ENCODE measurements at regions not wholly inside any gene's neighbourhood (a gene's known extent, or its start where the extent isn't known, plus 50 kb on each side); places are given as distances from the start of the nearest gene placed in this dataset.

GRCh38 chr3:159146856-159147435, 345.1 kb downstream of the MFSD1 start:
- Mint-ChIP-seq H3K9me3 (peaks cover 2 to 4% of the 10 kb centered on the region in 2 donors), H3K27ac (no peak overlapping the region), H3K4me1 (no peaks in the 10 kb centered on the region), H3K36me3 (no peaks in the 10 kb centered on the region), H3K27me3 (ENCODE audit: low read depth in 2 of 2) (no peaks in the 10 kb centered on the region), H3K4me3 (no peak overlapping the region)
- ATAC-seq (no peak), DNase-seq (no peak)
- WGBS (ENCODE audit: insufficient coverage) = 69% methylated on average over 3 of the region's 4 CpGs
- Histone ChIP-seq H3K4me1 (ENCODE audit: control insufficient read depth, insufficient read depth, low read length) (no peaks in the 10 kb centered on the region), H3K27me3 (ENCODE audit: control insufficient read depth, insufficient read depth, low read length) (no peaks in the 10 kb centered on the region), H3K9me3 (ENCODE audit: control insufficient read depth, insufficient read depth, low read length) (no peaks in the 10 kb centered on the region), H3K27ac (ENCODE audit: low read length) (no peak overlapping the region), H3K36me3 (ENCODE audit: control insufficient read depth, insufficient read depth, low read length) (no peaks in the 10 kb centered on the region), H3K4me3 (ENCODE audit: low read length) (no peak overlapping the region)
- no peak for TF ChIP-seq CTCF (IDR thresholded peaks at IDR 0.05)
- intact Hi-C loops (cut with micrococcal nuclease) = no loop called here

- Histone ChIP-seq H3K4me3 (ENCODE audit: low read length) (no peak overlapping the region), H3K36me3 (ENCODE audit: control insufficient read depth, insufficient read depth, low read length) (no peaks in the 10 kb centered on the region), H3K27ac (ENCODE audit: low read length) (no peak overlapping the region), H3K27me3 (ENCODE audit: control insufficient read depth, insufficient read depth, low read length) (no peaks in the 10 kb centered on the region), H3K9me3 (ENCODE audit: control insufficient read depth, insufficient read depth, low read length) (no peaks in the 10 kb centered on the region), H3K4me1 (ENCODE audit: control insufficient read depth, insufficient read depth, low read length) (no peaks in the 10 kb centered on the region)
- WGBS (ENCODE audit: insufficient coverage) = 70% methylated on average over 2 of the region's 4 CpGs
- no peak for DNase-seq
- intact Hi-C loops (cut with micrococcal nuclease) = no loop called here
- Mint-ChIP-seq H3K36me3 (no peaks in the 10 kb centered on the region), H3K9me3 (peaks cover 2 to 4% of the 10 kb centered on the region in 2 donors), H3K4me1 (no peaks in the 10 kb centered on the region), H3K27ac (no peak overlapping the region), H3K4me3 (no peak overlapping the region), H3K27me3 (ENCODE audit: low read depth in 2 of 2) (no peaks in the 10 kb centered on the region)
- no peak for TF ChIP-seq CTCF (IDR thresholded peaks at IDR 0.05)
- no peak for ATAC-seq
These were observed 346.0 kb downstream of the MFSD1 start for GRCh38 chr3:159147813-159148212.

DNA sequence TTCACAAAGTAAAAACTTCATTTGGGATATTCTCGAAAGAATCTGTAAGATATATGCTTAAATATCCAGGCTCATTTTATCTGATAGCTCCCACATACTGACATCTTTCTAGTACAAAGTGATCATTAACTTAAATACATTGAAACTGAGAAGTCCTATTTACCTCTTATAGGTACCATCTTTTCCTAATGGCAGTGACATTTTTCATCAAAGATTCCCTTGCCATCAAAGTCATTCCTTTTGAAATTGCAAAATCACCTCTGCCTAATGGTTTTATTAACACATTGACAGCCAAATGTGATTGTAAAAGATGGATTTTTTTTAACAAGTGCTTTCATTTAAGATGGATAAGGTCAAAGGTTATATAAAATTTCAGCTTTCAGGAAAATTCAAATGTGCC, 346.6 kb downstream of the MFSD1 start:
- Mint-ChIP-seq H3K4me3 (no peak overlapping the region), H3K27me3 (ENCODE audit: low read depth in 2 of 2) (no peaks in the 10 kb centered on the region), H3K4me1 (no peaks in the 10 kb centered on the region), H3K36me3 (no peaks in the 10 kb centered on the region), H3K9me3 (peaks cover 0 to 4% of the 10 kb centered on the region in 2 donors), H3K27ac (no peak overlapping the region)
- no peak overlapping the region for H3K4me3 ChIP-seq (ENCODE audit: low read length)
- intact Hi-C loops (cut with micrococcal nuclease) = no loop called here
- no peak for TF ChIP-seq CTCF (IDR thresholded peaks at IDR 0.05)
- no peaks in the 10 kb centered on the region for H3K36me3 ChIP-seq (ENCODE audit: control insufficient read depth, insufficient read depth, low read length)
- no peaks in the 10 kb centered on the region for H3K27me3 ChIP-seq (ENCODE audit: control insufficient read depth, insufficient read depth, low read length)
- H3K4me1 ChIP-seq (ENCODE audit: control insufficient read depth, insufficient read depth, low read length) = no peaks in the 10 kb centered on the region
- no peaks in the 10 kb centered on the region for H3K9me3 ChIP-seq (ENCODE audit: control insufficient read depth, insufficient read depth, low read length)
- 86% methylated on average over 1 of the region's 1 CpG for WGBS (ENCODE audit: insufficient coverage)
- DNase-seq (no peak), ATAC-seq (no peak)
- H3K27ac ChIP-seq (ENCODE audit: low read length) = no peak overlapping the region

- Mint-ChIP-seq H3K4me3 (no peak overlapping the region), H3K9me3 (peaks cover 0 to 4% of the 10 kb centered on the region in 2 donors), H3K36me3 (no peaks in the 10 kb centered on the region), H3K27me3 (ENCODE audit: low read depth in 2 of 2) (no peaks in the 10 kb centered on the region), H3K4me1 (no peaks in the 10 kb centered on the region), H3K27ac (no peak overlapping the region)
- Histone ChIP-seq H3K27me3 (ENCODE audit: control insufficient read depth, insufficient read depth, low read length) (no peaks in the 10 kb centered on the region), H3K9me3 (ENCODE audit: control insufficient read depth, insufficient read depth, low read length) (no peaks in the 10 kb centered on the region), H3K27ac (ENCODE audit: low read length) (no peak overlapping the region), H3K4me3 (ENCODE audit: low read length) (no peak overlapping the region), H3K4me1 (ENCODE audit: control insufficient read depth, insufficient read depth, low read length) (no peaks in the 10 kb centered on the region), H3K36me3 (ENCODE audit: control insufficient read depth, insufficient read depth, low read length) (no peaks in the 10 kb centered on the region)
- ATAC-seq (no peak), DNase-seq (no peak)
- no peak for TF ChIP-seq CTCF (IDR thresholded peaks at IDR 0.05)
- 83% methylated on average over 5 of the region's 7 CpGs for WGBS (ENCODE audit: insufficient coverage)
- intact Hi-C loops (cut with micrococcal nuclease) = no loop called here
These were observed 347.3 kb downstream of the MFSD1 start for GRCh38 chr3:159149131-159149530.

Data from natural killer cell (primary cell).